MM.1S (cell line): ENCODE measurements at regions not wholly inside any gene's neighbourhood (a gene's known extent, or its start where the extent isn't known, plus 50 kb on each side); places are given as distances from the start of the nearest gene placed in this dataset.
"Not testable (repeated sequence)": the region's sequence is repeated elsewhere in the genome, so short reads cannot be mapped to it uniquely, and the experiment has no call there.

Experiments used
- DNase-seq: peaks from one replicate; pipeline ENCODE4 v3.0.0-alpha.2; 2015
- H2AFZ ChIP-seq: fragments of 300-600 bp; sonication (generic); 2 replicates; pipeline ENCODE4 v1.6.0; 2016; ENCODE audit warnings: antibody characterized with exemption, low read length
- H3F3A ChIP-seq: fragments of 300-600 bp; sonication (generic); 2 replicates; pipeline ENCODE4 v1.6.1; 2016; ENCODE audit warnings: mild to moderate bottlenecking, antibody characterized with exemption, low read length, moderate library complexity, mixed read lengths; ENCODE audit not compliant: insufficient read depth
- H3K27ac ChIP-seq: fragments of 300-600 bp; sonication (generic); 2 replicates; pipeline ENCODE4 v1.5.1; 2016; ENCODE audit warnings: mild to moderate bottlenecking, low read length
- H3K27me3 ChIP-seq: fragments of 300-600 bp; sonication (generic); replicated peaks from 2 replicates; pipeline ENCODE4 v1.6.0; 2016; ENCODE audit warnings: low read length; ENCODE audit not compliant: insufficient read depth
- H3K36me3 ChIP-seq: fragments of 300-600 bp; sonication (generic); replicated peaks from 2 replicates; pipeline ENCODE4 v1.6.1; 2016; ENCODE audit warnings: mild to moderate bottlenecking, low read length, mixed read lengths; ENCODE audit not compliant: insufficient read depth
- H3K4me1 ChIP-seq: fragments of 300-600 bp; sonication (generic); 2 replicates; pipeline ENCODE4 v1.6.1; 2016; ENCODE audit warnings: low read length, mixed read lengths
- H3K4me2 ChIP-seq: fragments of 300-600 bp; sonication (generic); 2 replicates; pipeline ENCODE4 v1.6.0; 2016; ENCODE audit warnings: low read depth, low read length
- H3K4me3 ChIP-seq: fragments of 300-600 bp; sonication (generic); 2 replicates; pipeline ENCODE4 v1.5.1; 2016; ENCODE audit warnings: low read length, mixed read lengths
- H3K79me2 ChIP-seq: fragments of 300-600 bp; sonication (generic); 2 replicates; pipeline ENCODE4 v1.6.1; 2016; ENCODE audit warnings: mixed run types, low read length, mixed read lengths
- H3K9ac ChIP-seq: fragments of 300-600 bp; sonication (generic); 2 replicates; pipeline ENCODE4 v1.6.1; 2016; ENCODE audit warnings: low read length, mixed read lengths
- H3K9me2 ChIP-seq: fragments of 300-600 bp; sonication (generic); replicated peaks from 2 replicates; pipeline ENCODE4 v1.6.1; 2016; ENCODE audit warnings: mild to moderate bottlenecking, low read length, mixed read lengths; ENCODE audit not compliant: insufficient read depth
- H3K9me3 ChIP-seq: fragments of 300-600 bp; sonication (generic); replicated peaks from 2 replicates; pipeline ENCODE4 v1.6.1; 2016; ENCODE audit warnings: mild to moderate bottlenecking, low read length, mixed read lengths; ENCODE audit not compliant: insufficient read depth
- H4K20me1 ChIP-seq: fragments of 300-600 bp; sonication (generic); 2 replicates; pipeline ENCODE4 v1.6.1; 2016; ENCODE audit warnings: mild to moderate bottlenecking, low read length, moderate library complexity, mixed read lengths; ENCODE audit not compliant: insufficient read depth
- EZH2 ChIP-seq: fragments of 300-600 bp; sonication (generic); optimal IDR thresholded peaks from 2 replicates; pipeline ENCODE3; 2017; ENCODE audit warnings: low read depth, mild to moderate bottlenecking, antibody characterized with exemption, low read length, mixed read lengths
- EZH2phosphoT487 ChIP-seq: fragments of 300-600 bp; sonication (generic); IDR thresholded peaks from 2 replicates; pipeline ENCODE4 v1.6.1; 2018; ENCODE audit warnings: antibody characterized with exemption, low read length
- TF ChIP-seq, protein P1 (sequence below): fragments of 300-600 bp; sonication (generic); IDR thresholded peaks from 2 replicates; pipeline ENCODE4 v1.5.1; 2016; ENCODE audit warnings: antibody characterized with exemption, low read length, mixed read lengths

- Histone ChIP-seq H3K9me3 (no peaks in the 10 kb centered on the region), H3K36me3 (no peaks in the 10 kb centered on the region), H3K4me2 (no peak overlapping the region), H3K79me2 (no peaks in the 10 kb centered on the region), H4K20me1 (no peaks in the 10 kb centered on the region), H3K9ac (no peak overlapping the region), H3K27ac (no peak overlapping the region), H3K27me3 (peaks cover 33% of the 10 kb centered on the region), H3K9me2 (no peaks in the 10 kb centered on the region), H3F3A (no peaks in the 10 kb centered on the region), H3K4me3 (no peak overlapping the region), H2AFZ (no peak overlapping the region), H3K4me1 (peaks cover 6% of the 10 kb centered on the region; the same call in 1 of the 2 replicates)
- no peak for TF ChIP-seq EZH2phosphoT487
- TF ChIP-seq EZH2, result no peak
- TF ChIP-seq, protein P1, sequence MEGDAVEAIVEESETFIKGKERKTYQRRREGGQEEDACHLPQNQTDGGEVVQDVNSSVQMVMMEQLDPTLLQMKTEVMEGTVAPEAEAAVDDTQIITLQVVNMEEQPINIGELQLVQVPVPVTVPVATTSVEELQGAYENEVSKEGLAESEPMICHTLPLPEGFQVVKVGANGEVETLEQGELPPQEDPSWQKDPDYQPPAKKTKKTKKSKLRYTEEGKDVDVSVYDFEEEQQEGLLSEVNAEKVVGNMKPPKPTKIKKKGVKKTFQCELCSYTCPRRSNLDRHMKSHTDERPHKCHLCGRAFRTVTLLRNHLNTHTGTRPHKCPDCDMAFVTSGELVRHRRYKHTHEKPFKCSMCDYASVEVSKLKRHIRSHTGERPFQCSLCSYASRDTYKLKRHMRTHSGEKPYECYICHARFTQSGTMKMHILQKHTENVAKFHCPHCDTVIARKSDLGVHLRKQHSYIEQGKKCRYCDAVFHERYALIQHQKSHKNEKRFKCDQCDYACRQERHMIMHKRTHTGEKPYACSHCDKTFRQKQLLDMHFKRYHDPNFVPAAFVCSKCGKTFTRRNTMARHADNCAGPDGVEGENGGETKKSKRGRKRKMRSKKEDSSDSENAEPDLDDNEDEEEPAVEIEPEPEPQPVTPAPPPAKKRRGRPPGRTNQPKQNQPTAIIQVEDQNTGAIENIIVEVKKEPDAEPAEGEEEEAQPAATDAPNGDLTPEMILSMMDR, result no peak
- no peak for DNase-seq
Observed at GRCh38 chr19:41511628-41512027, 64.3 kb upstream of the CEACAM21 start.

DNA sequence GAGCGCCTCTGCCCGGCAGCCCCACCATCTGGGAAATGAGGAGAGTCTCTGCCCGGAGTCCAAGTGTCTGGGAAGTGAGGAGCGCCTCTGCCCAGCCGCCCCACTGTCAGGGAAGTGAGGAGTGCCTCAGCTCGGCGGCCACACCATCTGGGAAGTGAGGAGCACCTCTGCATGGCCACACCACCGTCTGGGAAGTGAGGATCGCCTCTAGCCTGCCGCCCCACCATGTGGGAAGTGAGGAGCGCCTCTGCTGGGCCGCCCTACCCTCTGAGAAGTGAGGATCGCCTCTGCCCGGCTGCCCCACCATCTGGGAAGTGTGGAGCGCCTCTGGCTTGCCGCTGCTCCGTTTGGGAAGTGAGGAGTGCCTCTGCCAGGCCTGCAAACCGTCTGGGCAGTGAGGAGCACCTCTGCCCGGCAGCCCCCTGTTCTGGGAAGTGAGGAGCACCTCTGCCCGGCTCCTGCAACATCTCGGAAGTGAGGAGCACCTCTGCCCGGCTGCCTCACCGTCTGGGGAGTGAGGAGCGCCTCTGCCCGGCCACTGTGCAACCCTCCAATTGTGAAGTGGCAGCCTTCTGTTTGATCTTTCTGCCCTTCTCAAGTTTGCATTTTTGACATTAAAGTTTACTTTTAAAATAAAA is 60.8 kb upstream of the CEACAM21 start:
- no peak overlapping the region for H3K4me3 ChIP-seq
- H3K27me3 ChIP-seq, result 0 out of 2 replicates have a peak, but pooled peaks cover 8% of the 10 kb centered on the region
- no peaks in the 10 kb centered on the region for H3K36me3 ChIP-seq
- H3F3A ChIP-seq, result no peaks in the 10 kb centered on the region
- no peak for DNase-seq
- H3K27ac ChIP-seq, result no peak overlapping the region
- H3K4me2 ChIP-seq, result no peak overlapping the region
- TF ChIP-seq EZH2phosphoT487 (no peak), EZH2 (no peak)
- TF ChIP-seq, protein P1, result no peak
- H3K79me2 ChIP-seq, result no peaks in the 10 kb centered on the region
- no peaks in the 10 kb centered on the region for H4K20me1 ChIP-seq
- H2AFZ ChIP-seq, result no peak overlapping the region
- no peaks in the 10 kb centered on the region for H3K9me2 ChIP-seq
- peaks cover 14% of the 10 kb centered on the region for H3K4me1 ChIP-seq
- no peak overlapping the region for H3K9ac ChIP-seq
- H3K9me3 ChIP-seq, result no peaks in the 10 kb centered on the region

DNA sequence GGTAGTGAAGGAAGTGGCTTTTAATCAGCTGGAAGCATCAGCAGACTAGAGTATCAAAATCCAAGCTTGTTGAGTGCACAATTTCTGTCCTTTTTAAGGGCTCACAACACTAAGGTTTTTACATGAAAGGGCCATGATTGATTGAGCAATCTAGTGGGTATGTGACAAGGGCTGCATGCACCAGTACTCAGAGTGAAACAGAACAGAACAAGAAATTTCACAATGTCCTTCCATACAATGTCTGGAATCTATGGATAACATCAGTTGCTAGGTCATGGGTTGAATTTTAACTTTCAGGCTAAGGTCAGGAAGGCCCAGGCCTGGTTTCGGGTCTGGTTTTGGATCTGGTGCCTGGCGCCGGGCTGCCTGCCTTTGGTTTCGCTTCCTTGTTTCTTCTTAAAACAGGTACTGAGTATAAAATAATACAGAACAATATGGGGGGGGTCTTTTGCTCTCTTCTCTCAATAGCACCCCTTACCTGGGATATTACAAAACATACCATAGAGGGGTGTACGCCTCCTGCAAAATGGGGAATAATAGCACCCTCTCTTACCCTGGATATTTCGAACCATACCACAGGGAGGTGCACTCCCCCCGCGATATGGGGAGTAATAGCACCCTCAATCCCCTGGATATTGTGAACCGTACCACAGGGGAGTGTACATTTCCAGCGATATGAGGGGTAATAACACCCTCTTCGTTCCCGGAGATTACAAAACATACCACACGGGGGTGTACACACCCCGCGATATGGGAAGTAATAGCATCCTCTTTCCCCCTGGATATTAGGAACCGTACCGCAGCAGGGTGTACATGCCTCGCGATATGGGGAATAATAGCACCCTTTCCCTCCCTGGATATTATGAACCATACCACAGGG is 59.4 kb upstream of the CEACAM21 start:
- peaks cover 22% of the 10 kb centered on the region for H3K4me1 ChIP-seq
- H3K9ac ChIP-seq, result peak overlapping the region; percentile 13; the same call in 1 of the 2 replicates
- TF ChIP-seq, protein P1, result peak; percentile 57
- H3K27me3 ChIP-seq, H3K36me3 ChIP-seq, H3F3A ChIP-seq, H3K9me3 ChIP-seq, H3K27ac ChIP-seq, H3K9me2 ChIP-seq, H3K79me2 ChIP-seq, H4K20me1 ChIP-seq: not testable (repeated sequence)
- peak overlapping the region; percentile 36; the same call in 1 of the 2 replicates for H2AFZ ChIP-seq
- peak; percentile 35 for DNase-seq
- H3K4me3 ChIP-seq, result peak overlapping the region; percentile 48
- H3K4me2 ChIP-seq, result peak overlapping the region; percentile 85
